Stimulated activated CD4-positive, alpha-beta T cell treated with anti-CD3 and anti-CD28 coated beads, Interleukin-2, amount 100 ng/mL, for 48 hours (primary cell): ENCODE measurements at regions not wholly inside any gene's neighbourhood (a gene's known extent, or its start where the extent isn't known, plus 50 kb on each side); places are given as distances from the start of the nearest gene placed in this dataset.

Source experiments
- DNase-seq, 2 donors: peaks; one replicate each; pipeline ENCODE4 v3.0.0-alpha.2; 2020

DNA sequence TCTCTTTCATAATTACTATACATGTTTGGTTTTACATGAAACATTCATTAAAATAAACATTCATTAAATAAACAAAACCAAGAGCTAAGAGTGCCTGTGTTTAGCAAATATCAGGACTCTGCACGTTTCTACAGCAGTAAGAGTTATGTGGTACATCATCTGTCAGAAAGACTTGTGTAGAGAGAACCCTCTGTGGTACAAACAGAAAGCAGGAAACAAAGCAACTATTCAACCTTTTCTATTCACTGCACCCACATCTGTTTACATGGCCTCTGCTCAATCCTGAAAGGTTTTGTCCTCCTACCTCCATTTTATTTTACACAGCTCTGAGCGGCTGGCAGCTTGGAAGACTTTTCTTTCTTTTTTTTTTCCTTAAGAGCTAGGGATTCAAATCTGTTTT, 90.7 kb upstream of the PCDH18 start:
- no peak for DNase-seq

DNA sequence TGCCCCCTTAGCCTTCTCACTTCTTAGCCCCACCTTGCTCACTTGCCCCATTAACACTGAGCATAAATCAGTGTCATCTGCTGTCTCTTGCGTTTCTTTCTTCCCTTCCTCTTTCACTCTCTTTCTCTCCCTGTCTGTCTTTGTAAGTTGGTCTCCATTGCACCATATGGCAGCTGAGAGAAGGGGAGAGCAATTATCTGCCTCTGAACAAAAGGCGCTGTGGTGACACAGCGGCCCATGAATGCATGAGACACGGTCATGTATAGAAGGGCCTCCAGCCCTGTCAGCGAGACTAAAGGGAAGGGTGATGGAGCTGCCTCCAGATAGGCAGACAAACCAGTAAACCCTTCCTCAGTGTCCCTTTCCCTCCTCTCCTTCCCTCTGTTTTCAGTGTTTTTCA, 88.8 kb upstream of the PCDH18 start:
- no peak for DNase-seq

DNA sequence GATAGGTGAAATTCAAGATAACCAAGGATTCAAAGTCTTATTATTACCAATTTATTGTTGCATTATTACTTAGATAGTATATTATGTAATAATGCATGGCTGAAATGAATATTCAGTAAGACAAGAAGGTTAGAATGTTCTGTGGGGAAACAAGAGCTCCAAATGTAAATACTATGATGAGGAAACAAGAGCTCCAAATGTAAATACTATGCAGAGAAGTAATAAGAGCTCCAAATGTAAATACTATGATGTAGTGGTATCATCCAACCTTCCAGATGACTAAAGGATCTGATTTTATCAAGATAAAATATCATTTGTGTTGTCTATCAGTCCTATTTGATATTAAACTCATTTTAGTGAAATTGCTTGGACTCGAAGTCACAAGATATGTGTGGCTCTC, 82.2 kb upstream of the PCDH18 start:
- no peak for DNase-seq

DNA sequence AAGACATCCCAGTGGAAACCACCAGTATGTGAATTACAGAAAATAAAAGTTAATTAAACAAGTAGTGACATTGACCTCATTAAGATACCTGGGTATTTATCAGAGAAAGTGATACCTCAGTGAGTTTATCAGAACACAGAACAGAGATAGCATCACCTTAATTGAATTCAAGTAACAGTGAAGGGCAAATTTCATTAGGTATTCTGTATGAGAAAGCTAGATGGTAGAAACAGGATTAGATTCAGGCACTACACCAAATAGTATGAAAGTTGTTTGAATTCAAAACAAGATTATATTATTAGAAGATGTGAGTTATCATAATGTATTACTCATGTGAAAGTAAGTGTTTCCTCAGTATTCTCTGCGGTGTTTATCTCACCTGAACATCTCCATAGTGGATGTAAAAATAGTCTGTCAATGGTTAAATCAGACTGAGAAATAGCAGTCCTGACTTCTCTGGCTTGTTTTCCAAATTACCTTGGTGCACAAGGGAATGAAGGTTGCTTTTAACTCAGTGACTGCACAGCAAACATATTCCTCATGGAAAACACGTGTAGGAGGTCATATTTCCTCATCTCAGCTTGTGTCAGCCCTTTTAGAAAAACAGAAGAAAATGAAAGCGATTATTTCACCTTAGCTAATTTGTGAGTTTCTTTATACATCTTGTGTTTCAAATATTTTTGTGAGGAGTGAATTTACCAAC, 79.9 kb upstream of the PCDH18 start:
- DNase-seq: no peak

DNA sequence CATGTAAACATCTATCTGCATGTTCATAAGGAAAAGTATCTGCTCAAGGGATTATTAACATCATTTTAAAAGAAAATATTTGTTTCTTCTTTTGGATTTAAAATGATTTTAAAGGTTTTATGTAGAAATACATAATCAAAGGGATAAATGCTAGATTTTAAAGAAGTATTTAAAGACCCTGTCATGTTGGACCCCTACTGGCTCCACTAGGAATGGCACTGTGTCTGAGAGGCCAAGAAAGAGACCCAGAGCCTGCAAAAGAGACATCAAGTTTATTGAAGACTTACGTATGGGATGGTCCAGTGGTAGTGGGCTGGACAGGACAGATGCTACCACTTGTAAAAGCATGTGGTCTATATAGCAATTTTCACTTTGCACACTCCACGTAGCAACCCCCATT, 78.7 kb upstream of the PCDH18 start:
- DNase-seq: no peak

DNA sequence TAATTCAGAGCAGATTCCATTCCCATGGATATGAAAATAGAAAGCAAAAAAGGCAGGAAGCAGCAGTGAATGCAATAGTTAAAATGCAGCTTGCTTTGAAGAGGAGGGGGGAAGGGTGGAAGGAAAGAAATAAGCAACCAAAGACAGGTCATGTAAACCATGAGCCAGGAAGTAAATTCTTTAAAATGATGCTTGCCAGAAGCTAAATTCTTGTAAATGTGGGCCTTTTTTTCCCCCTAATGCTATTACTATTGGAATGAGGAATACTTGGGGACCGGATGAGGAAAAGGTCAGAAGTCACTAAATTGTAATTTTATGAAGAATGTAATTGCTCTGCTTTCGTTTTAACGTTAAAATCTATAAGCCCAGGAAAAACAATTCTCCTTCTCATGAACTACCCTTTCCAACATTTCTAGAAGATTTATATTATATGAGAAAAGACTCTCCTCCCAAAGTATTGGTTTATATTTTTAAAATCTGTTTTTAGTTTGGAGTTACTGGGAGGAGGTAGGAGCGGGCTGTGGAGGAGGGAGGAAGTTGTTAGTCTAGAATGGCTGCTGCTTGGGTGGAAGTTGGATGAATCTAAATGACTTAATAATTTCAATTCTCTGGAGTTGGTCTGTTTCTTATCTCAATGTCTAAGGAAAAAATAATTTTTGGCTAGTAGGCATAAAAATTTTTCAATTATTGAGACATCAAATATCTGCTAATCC, 77.6 kb upstream of the PCDH18 start:
- DNase-seq: no peak

DNA sequence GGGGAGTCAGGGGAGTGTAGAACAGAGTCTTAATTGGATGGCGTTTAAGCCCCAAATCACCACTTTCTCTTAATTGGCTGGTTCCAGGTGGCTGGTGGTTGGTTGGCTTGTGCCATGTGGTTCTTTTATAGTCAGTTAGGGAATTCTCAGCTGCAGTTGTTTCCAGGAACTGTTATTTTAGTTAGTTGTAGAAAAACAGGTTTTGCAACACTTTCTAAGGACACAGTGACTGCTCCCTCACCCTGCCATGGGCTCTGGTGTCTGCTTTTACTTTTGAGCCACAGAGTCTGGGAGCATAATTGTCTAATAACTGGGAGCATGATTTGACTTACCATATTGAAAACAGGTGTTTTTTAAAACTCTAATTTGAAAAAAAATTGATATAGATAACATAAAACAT, 75.8 kb upstream of the PCDH18 start:
- DNase-seq: no peak

DNA sequence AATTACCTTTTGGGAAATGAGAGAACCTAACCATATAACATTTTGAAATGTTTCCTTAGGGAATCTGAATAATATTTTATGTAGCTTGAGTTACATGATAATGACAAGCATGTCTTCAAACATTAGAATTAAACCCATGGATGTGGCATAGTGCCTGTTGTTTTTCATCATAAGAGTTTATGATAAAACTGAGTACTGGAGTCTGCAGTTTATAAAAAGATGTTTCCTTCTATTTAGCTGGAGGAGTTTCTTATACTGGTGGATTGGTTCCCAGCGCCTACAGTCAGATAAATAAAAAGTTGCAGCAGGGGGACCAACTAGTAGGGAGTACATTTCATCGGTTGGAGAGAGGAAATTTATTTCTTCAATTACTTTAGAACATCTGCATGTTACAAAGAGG, 70.1 kb upstream of the PCDH18 start:
- DNase-seq: no peak

DNA sequence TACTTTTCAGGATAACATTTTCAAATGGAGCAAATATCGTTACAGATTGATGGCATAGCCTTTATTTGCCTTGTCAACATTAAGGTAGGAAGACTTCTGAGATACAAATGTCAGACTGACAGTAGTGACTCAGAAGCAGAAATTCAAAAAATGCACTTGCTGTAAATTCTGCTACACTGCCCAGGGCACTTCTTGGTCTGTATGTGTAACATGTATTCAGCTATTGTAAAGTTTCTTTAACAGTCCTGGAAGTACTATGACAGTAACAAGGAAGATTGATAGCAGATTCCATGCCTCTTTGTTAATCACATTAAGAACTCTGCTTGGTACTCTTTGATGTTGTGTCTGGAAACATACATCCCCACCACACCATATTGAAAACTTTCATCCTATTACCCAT, 69.6 kb upstream of the PCDH18 start:
- no peak for DNase-seq

DNA sequence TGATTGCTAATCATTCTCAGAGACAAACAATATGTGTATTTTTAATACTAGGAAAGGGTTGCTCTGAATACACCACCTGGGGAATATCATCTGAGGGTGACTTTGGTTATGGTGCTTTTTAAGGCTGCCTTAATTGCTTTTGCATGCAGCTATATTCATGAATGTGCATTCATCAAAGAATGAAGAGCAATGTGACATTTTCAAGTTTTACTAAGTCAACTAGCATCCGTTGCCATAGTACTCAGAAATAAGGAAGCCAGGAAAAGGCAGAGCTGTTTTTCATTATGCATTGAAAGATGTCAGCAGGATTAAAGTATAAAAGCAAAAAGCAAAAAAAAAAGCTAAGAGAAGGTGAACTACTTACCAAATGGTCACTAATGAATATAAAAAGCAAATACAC, 67.4 kb upstream of the PCDH18 start:
- DNase-seq: no peak

DNA sequence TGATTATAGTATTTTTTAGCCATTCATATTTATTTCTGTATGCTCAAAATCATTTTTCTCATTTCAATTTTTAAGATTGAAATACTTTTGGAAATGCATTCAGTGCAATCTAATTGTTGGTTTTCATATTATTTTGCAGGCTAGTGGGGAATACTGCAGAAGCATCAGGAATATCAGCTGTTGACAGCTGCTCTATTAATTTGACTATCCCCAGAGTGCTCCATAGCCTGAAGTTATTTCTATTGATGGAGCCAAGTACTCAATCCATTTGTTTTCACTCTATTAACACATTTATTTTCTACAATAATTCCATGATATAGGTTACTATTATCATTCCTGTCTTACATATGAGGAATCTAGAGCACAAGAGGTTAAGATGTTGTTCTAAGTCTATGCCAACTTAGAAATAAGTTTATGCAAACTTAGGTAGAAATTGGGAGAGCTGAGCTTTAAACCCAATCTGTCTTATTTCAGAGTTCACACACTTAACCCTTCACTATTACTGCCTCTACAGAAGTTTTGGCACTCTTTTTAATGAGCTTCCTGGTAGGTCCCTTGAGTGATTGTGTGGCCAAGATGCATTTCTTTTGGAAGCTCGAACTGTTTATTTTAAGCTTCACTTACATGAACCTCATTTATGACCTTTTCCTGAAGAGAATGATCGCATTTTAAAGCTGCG, 65.6 kb upstream of the PCDH18 start:
- DNase-seq: no peak

DNA sequence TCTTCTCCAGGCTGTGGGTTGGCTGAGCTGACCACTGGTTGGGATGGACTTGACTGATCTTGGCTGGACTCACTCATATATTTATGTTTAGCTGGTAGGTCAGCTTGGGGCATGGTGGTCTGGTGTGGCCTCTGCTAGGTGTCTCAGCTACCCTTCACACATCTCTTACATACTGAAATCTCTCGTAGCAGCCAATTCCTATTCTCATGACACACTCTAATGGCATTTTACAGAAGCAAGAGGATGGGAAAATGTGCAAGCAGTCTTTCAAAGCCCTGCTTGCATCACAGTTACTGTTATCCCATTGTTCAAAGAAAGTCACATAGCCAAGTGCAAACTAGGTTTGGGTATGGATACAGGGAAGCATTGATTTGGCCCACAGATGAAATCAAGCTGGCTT, 55.5 kb upstream of the PCDH18 start:
- DNase-seq: no peak

DNA sequence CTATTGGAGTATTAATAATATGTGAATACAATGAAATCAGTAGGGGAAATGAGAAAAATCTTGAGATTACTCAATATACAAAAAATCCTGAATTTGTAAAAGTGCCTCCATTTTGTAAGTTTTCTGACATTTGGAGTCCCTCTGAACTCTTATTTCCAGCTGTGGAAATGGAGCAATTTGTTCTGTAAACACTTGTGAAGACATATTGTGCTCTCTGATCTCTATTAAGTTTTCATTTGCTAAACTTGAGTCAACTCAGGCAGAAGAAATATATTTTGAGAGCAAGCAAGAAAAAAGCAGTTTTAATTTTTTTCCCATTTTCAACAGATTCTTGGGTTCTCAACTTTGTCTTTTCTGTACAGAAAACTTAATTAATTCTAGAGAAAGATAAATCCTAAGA, 51.4 kb upstream of the PCDH18 start:
- DNase-seq: no peak
